Right ventricle myocardium superior (tissue), 1 donor: ENCODE measurements at regions not wholly inside any gene's neighbourhood (a gene's known extent, or its start where the extent isn't known, plus 50 kb on each side); places are given as distances from the start of the nearest gene placed in this dataset.
A peak's percentile ranks its signal among the peaks of the same experiment; 100 is the strongest.
"Not testable (repeated sequence)": the region's sequence is repeated elsewhere in the genome, so short reads cannot be mapped to it uniquely, and the experiment has no call there.

Source experiments
- ATAC-seq: fragments of 200-7000 bp; cut with Tn5 transposase; one replicate; pipeline ENCODE4 v1.9.1; 2020; ENCODE audit warnings: mild to moderate bottlenecking; ENCODE audit not compliant: poor library complexity
- DNase-seq: peaks from one replicate; pipeline ENCODE4 v3.0.0-alpha.2; 2020
- intact Hi-C: fragments of 100-400 bp; cut with DNase I; formaldehyde crosslinking; loops from one replicate; pipeline ENCODE4 v1.11.2; 2022
- donor health status: DM: no; HTN: yes; CAD: no; lungs with severe emphysema.

- ATAC-seq, intact Hi-C loops, DNase-seq: not testable (repeated sequence)
These were observed 350.6 kb downstream of the CNTNAP3B start for GRCh38 chr9:41778535-41779071.

GRCh38 chr9:41777536-41777935 is 351.7 kb downstream of the CNTNAP3B start:
- intact Hi-C loops, ATAC-seq, DNase-seq: not testable (repeated sequence)

GRCh38 chr9:41772541-41772940 is 356.7 kb downstream of the CNTNAP3B start:
- ATAC-seq, intact Hi-C loops, DNase-seq: not testable (repeated sequence)

GRCh38 chr9:41771693-41772092 is 357.5 kb downstream of the CNTNAP3B start:
- intact Hi-C loops, ATAC-seq: not testable (repeated sequence)

GRCh38 chr9:41754822-41755221 is 374.4 kb downstream of the CNTNAP3B start:
- DNase-seq, intact Hi-C loops, ATAC-seq: not testable (repeated sequence)

More at GRCh38 chr9:41771693-41772092, 357.5 kb downstream of the CNTNAP3B start:
- not testable (repeated sequence) for DNase-seq

- ATAC-seq, intact Hi-C loops: not testable (repeated sequence)
- DNase-seq, result peak; percentile 25
These were observed 374.8 kb downstream of the CNTNAP3B start for GRCh38 chr9:41754403-41754802.

GRCh38 chr9:41741897-41742296 is 387.3 kb downstream of the CNTNAP3B start:
- ATAC-seq, DNase-seq, intact Hi-C loops: not testable (repeated sequence)

- ATAC-seq, intact Hi-C loops: not testable (repeated sequence)
- DNase-seq, result peak; percentile 70
These were observed 388.1 kb downstream of the CNTNAP3B start for GRCh38 chr9:41741173-41741572.

GRCh38 chr9:41738681-41739080 is 390.5 kb downstream of the CNTNAP3B start:
- ATAC-seq, intact Hi-C loops, DNase-seq: not testable (repeated sequence)

- ATAC-seq, DNase-seq, intact Hi-C loops: not testable (repeated sequence)
These were observed 430.0 kb downstream of the CNTNAP3B start for GRCh38 chr9:41699190-41699589.

- DNase-seq, intact Hi-C loops, ATAC-seq: not testable (repeated sequence)
These were observed 432.1 kb downstream of the CNTNAP3B start for GRCh38 chr9:41697080-41697479.

GRCh38 chr9:41679312-41679711 is 449.9 kb downstream of the CNTNAP3B start:
- intact Hi-C loops, ATAC-seq, DNase-seq: not testable (repeated sequence)

GRCh38 chr9:41663497-41664036 is 465.7 kb downstream of the CNTNAP3B start:
- ATAC-seq, DNase-seq: not testable (repeated sequence)

GRCh38 chr9:41658706-41659105 is 469.6 kb upstream of the ZNG1F start:
- ATAC-seq, intact Hi-C loops, DNase-seq: not testable (repeated sequence)

More at GRCh38 chr9:41663497-41664036, 465.7 kb downstream of the CNTNAP3B start:
- intact Hi-C loops, result not testable (repeated sequence)

- DNase-seq, ATAC-seq, intact Hi-C loops: not testable (repeated sequence)
These were observed 469.0 kb upstream of the ZNG1F start for GRCh38 chr9:41658116-41658515.

- DNase-seq, intact Hi-C loops, ATAC-seq: not testable (repeated sequence)
These were observed 468.0 kb upstream of the ZNG1F start for GRCh38 chr9:41657141-41657540.

GRCh38 chr9:41655071-41655554 is 466.0 kb upstream of the ZNG1F start:
- ATAC-seq, intact Hi-C loops: not testable (repeated sequence)
- peak; percentile 64 for DNase-seq

GRCh38 chr9:41654349-41654748 is 465.2 kb upstream of the ZNG1F start:
- intact Hi-C loops, DNase-seq, ATAC-seq: not testable (repeated sequence)

GRCh38 chr9:41653560-41654340 is 464.6 kb upstream of the ZNG1F start:
- ATAC-seq, DNase-seq, intact Hi-C loops: not testable (repeated sequence)
